ENCODE measurements at regions not wholly inside any gene's neighbourhood (a gene's known extent, or its start where the extent isn't known, plus 50 kb on each side); places are given as distances from the start of the nearest gene placed in this dataset.
"Not testable (repeated sequence)": the region's sequence is repeated elsewhere in the genome, so short reads cannot be mapped to it uniquely, and the experiment has no call there.

DNA sequence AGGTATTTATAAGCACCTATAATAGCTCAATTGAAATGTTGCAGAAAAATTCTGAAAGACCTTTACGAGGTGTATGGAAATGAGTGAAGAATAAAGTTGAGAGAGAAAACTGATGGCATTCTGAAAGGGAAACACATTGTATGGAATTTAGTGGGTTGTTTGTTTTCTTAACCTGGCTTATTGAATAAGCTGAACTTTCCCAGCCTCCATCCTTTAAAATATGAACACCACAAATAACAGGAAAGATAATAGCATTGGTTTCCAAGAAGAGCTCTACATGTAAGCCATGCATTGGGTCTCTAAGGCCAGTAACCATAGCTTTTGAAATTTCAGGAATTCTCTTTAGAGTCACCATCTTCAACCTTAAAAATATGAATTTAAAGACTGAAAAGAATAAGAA is 709.0 kb downstream of the USP25 start:
- Histone ChIP-seq H3K4me1 (ENCODE audit: control insufficient read depth, insufficient read depth, low read length) (no peaks in the 10 kb centered on the region), H3K27me3 (ENCODE audit: control insufficient read depth, insufficient read depth, low read length) (no peaks in the 10 kb centered on the region), H3K27ac (ENCODE audit: low read depth, low read length) (no peak overlapping the region), H3K9ac (ENCODE audit: low read depth, low read length) (no peak overlapping the region), H3K4me3 (ENCODE audit: low read depth, low read length) (no peak overlapping the region), H3K36me3 (ENCODE audit: control insufficient read depth, insufficient read depth, low read length) (no peaks in the 10 kb centered on the region), H3K9me3 (ENCODE audit: control insufficient read depth, insufficient read depth, low read length) (no peaks in the 10 kb centered on the region)

DNA sequence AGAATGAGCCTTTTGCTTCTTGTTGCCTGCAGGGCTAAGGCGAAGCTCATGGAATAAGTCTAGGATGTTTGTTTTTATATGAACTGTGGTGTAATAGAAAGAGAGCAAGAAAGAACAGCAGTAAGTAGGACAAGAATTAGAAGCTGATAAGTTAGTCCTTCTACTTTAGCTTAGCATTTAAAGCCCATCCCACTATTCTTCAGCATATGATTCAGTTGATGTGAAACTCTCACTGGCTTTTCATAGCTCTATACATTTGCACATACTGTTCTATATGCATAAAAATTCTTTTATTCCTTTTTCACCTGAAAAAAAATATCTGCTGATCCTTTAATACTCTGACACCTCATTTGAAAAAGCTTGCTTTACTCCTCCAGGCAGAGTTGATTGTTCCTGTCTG is 712.0 kb downstream of the USP25 start:
- H3K27me3 ChIP-seq (ENCODE audit: control insufficient read depth, insufficient read depth, low read length), result no peaks in the 10 kb centered on the region
- H3K27ac ChIP-seq (ENCODE audit: low read depth, low read length), result no peak overlapping the region
- H3K4me1 ChIP-seq (ENCODE audit: control insufficient read depth, insufficient read depth, low read length), result 0 out of 2 replicates have a peak, but pooled peaks cover 5% of the 10 kb centered on the region

DNA sequence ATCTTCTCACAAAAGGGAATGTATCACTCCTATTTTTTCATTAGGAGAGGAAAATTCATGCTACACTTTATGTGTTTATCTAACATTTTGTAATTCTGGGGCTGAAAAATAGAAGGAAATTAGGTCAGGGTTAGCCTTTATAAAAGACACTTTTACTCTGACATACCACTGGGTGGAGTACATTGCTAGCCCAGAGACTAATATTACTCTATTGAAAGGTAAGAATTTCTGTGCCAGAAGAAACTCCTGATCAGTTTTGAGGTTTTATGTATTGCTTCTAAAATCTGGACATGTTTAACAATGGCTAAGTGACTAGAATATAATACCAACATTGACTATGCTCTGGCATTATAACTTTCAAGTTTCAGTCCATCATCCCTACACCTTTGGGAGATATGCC is 724.6 kb downstream of the USP25 start:
- H3K9ac ChIP-seq (ENCODE audit: low read depth, low read length), result no peak overlapping the region
- no peak overlapping the region for H3K27ac ChIP-seq (ENCODE audit: low read depth, low read length)
- H3K9me3 ChIP-seq (ENCODE audit: control insufficient read depth, insufficient read depth, low read length), result no peaks in the 10 kb centered on the region
- H3K4me3 ChIP-seq (ENCODE audit: low read depth, low read length), result no peak overlapping the region
- no peaks in the 10 kb centered on the region for H3K36me3 ChIP-seq (ENCODE audit: control insufficient read depth, insufficient read depth, low read length)
- H3K4me1 ChIP-seq (ENCODE audit: control insufficient read depth, insufficient read depth, low read length), result no peaks in the 10 kb centered on the region
- no peaks in the 10 kb centered on the region for H3K27me3 ChIP-seq (ENCODE audit: control insufficient read depth, insufficient read depth, low read length)

More for the DNA sequence above, 712.0 kb downstream of the USP25 start:
- no peaks in the 10 kb centered on the region for H3K36me3 ChIP-seq (ENCODE audit: control insufficient read depth, insufficient read depth, low read length)
- no peak overlapping the region for H3K9ac ChIP-seq (ENCODE audit: low read depth, low read length)
- no peaks in the 10 kb centered on the region for H3K9me3 ChIP-seq (ENCODE audit: control insufficient read depth, insufficient read depth, low read length)
- H3K4me3 ChIP-seq (ENCODE audit: low read depth, low read length), result no peak overlapping the region

DNA sequence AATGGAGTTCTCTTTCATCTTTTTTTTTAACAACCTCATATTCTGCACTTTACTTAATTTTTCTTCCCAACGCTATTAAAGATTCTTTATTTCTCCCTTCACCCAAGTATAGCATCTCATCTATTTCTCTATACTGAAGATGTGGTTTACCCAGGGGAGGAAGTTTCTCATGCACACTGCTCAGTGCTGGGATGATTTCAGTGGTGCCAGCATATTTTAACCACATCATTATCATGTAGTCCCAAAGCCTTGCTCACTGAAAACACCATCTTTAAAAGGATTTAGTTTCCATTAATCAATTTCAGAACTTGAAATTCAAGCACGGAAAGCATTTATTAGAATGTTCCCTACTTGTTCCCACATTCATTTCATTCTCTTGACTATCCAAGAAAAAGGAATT is 725.7 kb downstream of the USP25 start:
- Histone ChIP-seq H3K27me3 (ENCODE audit: control insufficient read depth, insufficient read depth, low read length) (no peaks in the 10 kb centered on the region), H3K36me3 (ENCODE audit: control insufficient read depth, insufficient read depth, low read length) (no peaks in the 10 kb centered on the region), H3K9ac (ENCODE audit: low read depth, low read length) (no peak overlapping the region), H3K9me3 (ENCODE audit: control insufficient read depth, insufficient read depth, low read length) (no peaks in the 10 kb centered on the region), H3K27ac (ENCODE audit: low read depth, low read length) (no peak overlapping the region), H3K4me1 (ENCODE audit: control insufficient read depth, insufficient read depth, low read length) (no peaks in the 10 kb centered on the region), H3K4me3 (ENCODE audit: low read depth, low read length) (no peak overlapping the region)

DNA sequence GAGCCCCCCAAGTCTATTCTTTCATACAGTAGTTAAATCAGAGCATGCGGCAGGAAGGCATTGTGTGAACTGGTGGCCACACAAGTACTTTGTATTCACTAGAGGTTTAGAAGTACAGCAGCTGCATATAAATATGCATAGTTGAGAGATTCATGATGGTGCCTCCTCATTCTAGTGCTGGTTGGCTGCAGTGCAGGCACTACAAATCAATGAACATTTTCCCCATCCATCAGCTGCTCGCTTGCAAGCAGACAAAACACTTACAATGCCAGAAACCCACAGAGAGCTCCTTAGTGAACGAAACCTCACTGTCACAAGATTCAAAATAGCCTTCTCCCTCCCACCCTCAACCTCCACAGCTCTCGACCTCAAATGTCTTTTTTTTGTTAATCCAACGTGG is 726.2 kb downstream of the USP25 start:
- no peaks in the 10 kb centered on the region for H3K9me3 ChIP-seq (ENCODE audit: control insufficient read depth, insufficient read depth, low read length)
- no peaks in the 10 kb centered on the region for H3K36me3 ChIP-seq (ENCODE audit: control insufficient read depth, insufficient read depth, low read length)
- H3K27me3 ChIP-seq (ENCODE audit: control insufficient read depth, insufficient read depth, low read length), result no peaks in the 10 kb centered on the region
- H3K9ac ChIP-seq (ENCODE audit: low read depth, low read length), result no peak overlapping the region
- H3K27ac ChIP-seq (ENCODE audit: low read depth, low read length), result no peak overlapping the region
- no peak overlapping the region for H3K4me3 ChIP-seq (ENCODE audit: low read depth, low read length)
- no peaks in the 10 kb centered on the region for H3K4me1 ChIP-seq (ENCODE audit: control insufficient read depth, insufficient read depth, low read length)

DNA sequence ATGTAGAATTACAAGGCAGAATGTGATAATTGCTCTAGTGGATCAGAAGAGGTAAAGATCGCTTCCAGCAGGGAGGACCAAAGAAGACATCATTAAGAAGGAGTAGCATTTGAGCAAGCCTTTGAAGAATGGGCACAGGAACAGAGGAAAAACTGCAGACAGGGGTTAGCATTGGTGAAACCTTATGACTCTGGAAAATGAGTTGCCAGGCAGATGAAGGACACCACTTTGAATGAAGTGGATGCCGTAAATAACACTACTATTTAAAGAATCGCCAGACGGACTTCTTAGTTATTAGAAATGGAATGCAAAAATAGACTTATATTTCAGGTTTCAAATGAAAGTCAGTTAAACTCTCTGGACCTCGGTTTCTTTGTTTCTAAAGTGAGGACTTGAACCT is 727.7 kb downstream of the USP25 start:
- H3K27ac ChIP-seq (ENCODE audit: low read depth, low read length), result no peak overlapping the region
- H3K9me3 ChIP-seq (ENCODE audit: control insufficient read depth, insufficient read depth, low read length), result no peaks in the 10 kb centered on the region
- H3K4me1 ChIP-seq (ENCODE audit: control insufficient read depth, insufficient read depth, low read length), result no peaks in the 10 kb centered on the region
- no peaks in the 10 kb centered on the region for H3K27me3 ChIP-seq (ENCODE audit: control insufficient read depth, insufficient read depth, low read length)
- H3K36me3 ChIP-seq (ENCODE audit: control insufficient read depth, insufficient read depth, low read length), result no peaks in the 10 kb centered on the region
- H3K4me3 ChIP-seq (ENCODE audit: low read depth, low read length), result no peak overlapping the region
- H3K9ac ChIP-seq (ENCODE audit: low read depth, low read length), result no peak overlapping the region

DNA sequence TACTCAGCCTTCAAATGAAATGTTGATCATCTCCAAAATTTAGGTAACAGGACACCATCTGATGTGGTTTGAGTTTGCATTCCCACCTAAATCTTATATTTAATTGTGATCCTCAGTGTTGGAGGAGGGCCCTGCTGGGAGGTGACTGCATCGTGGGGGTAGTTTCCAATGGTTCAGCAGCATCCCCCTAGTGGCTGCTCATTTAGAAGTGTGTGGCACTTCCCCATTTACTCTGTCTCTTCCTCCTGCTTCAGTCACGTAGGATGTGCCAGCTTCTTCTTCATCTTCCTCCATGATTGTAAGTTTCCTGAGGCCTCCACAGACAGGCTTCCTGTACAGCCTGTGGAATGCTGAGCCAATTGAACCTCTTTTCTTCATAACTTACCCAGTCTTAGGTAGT is 731.2 kb downstream of the USP25 start:
- no peaks in the 10 kb centered on the region for H3K27me3 ChIP-seq (ENCODE audit: control insufficient read depth, insufficient read depth, low read length)
- H3K9ac ChIP-seq (ENCODE audit: low read depth, low read length), result no peak overlapping the region
- H3K27ac ChIP-seq (ENCODE audit: low read depth, low read length), result no peak overlapping the region
- no peaks in the 10 kb centered on the region for H3K36me3 ChIP-seq (ENCODE audit: control insufficient read depth, insufficient read depth, low read length)
- no peaks in the 10 kb centered on the region for H3K4me1 ChIP-seq (ENCODE audit: control insufficient read depth, insufficient read depth, low read length)
- peaks cover 10% of the 10 kb centered on the region for H3K9me3 ChIP-seq (ENCODE audit: control insufficient read depth, insufficient read depth, low read length)
- H3K4me3 ChIP-seq (ENCODE audit: low read depth, low read length), result no peak overlapping the region

DNA sequence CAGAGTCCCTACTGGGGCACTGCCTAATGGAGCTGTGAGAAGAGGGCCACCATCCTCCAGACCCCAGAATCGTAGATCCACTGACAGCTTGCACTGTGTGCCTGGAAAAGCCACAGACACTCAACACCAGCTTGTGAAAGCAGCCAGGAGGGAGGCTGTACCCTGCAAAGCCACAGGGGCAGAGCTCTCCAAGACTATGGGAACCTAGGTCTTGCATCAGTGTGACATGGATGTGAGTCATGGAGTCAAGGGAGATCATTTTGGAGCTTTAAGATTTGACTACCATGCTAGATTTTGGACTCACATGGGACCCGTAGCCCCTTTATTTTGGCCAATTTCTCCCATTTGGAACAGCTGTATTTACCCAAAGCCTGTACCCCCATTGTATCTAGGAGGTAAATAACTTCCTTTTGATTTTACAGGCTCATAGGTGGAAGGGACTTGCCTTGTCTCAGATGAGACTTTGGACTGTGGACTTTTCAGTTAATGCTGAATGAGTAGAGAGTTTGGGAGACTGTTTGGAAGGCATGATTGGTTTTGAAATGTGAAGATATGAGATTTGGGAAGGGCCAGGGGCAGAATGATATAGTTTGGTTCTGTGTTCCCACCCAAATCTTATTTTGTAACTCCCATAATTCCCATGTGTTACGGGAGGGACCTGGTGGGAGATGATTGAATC is 734.6 kb downstream of the USP25 start:
- not testable (repeated sequence) for H3K4me1 ChIP-seq (ENCODE audit: control insufficient read depth, insufficient read depth, low read length); H3K4me3 ChIP-seq (ENCODE audit: low read depth, low read length); H3K36me3 ChIP-seq (ENCODE audit: control insufficient read depth, insufficient read depth, low read length); H3K27me3 ChIP-seq (ENCODE audit: control insufficient read depth, insufficient read depth, low read length); H3K27ac ChIP-seq (ENCODE audit: low read depth, low read length); H3K9ac ChIP-seq (ENCODE audit: low read depth, low read length)
- H3K9me3 ChIP-seq (ENCODE audit: control insufficient read depth, insufficient read depth, low read length), result peaks cover 10% of the 10 kb centered on the region

DNA sequence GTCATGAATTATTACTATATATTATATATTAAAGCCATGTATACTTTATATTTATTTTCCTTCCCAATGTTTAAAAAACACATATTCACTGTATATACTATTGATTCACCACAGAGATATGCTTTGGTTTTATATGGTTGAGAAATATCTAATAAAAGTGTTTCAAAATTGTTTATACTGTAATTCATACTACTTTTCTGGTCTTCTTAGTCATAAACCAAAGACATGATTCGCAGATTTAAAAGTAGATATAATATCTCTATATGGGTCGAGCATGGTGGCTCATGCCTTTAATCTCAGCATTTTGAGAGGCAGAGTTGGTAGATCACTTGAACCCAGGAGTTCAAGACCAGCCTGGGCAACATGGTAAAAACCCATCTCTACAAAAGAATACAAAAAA is 738.4 kb downstream of the USP25 start:
- Histone ChIP-seq H3K9me3 (ENCODE audit: control insufficient read depth, insufficient read depth, low read length) (peaks cover 6% of the 10 kb centered on the region), H3K27ac (ENCODE audit: low read depth, low read length) (no peak overlapping the region), H3K27me3 (ENCODE audit: control insufficient read depth, insufficient read depth, low read length) (no peaks in the 10 kb centered on the region), H3K4me3 (ENCODE audit: low read depth, low read length) (no peak overlapping the region), H3K36me3 (ENCODE audit: control insufficient read depth, insufficient read depth, low read length) (no peaks in the 10 kb centered on the region), H3K9ac (ENCODE audit: low read depth, low read length) (no peak overlapping the region), H3K4me1 (ENCODE audit: control insufficient read depth, insufficient read depth, low read length) (no peaks in the 10 kb centered on the region)

DNA sequence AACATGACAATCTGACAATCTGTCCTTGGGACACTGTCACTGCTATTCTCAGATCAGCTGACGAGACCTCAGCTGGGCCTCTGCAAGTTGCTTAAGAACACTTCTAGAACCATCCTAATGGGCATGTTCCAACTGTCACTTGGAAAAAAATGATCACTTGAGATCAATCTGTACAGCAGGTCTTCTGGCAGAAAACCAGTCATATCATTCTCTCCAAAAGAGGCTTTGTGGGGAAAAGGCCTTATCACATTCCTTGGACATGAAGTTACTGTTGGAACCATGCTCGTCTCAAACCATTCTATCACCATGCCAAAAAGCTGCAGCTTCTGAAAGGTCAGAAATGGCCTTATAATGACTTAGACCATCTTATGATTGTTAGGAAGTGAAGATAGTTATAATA is 744.2 kb downstream of the USP25 start:
- H3K9me3 ChIP-seq (ENCODE audit: control insufficient read depth, insufficient read depth, low read length), result no peaks in the 10 kb centered on the region
- no peaks in the 10 kb centered on the region for H3K36me3 ChIP-seq (ENCODE audit: control insufficient read depth, insufficient read depth, low read length)
- H3K9ac ChIP-seq (ENCODE audit: low read depth, low read length), result no peak overlapping the region
- H3K27ac ChIP-seq (ENCODE audit: low read depth, low read length), result no peak overlapping the region
- H3K27me3 ChIP-seq (ENCODE audit: control insufficient read depth, insufficient read depth, low read length), result no peaks in the 10 kb centered on the region
- no peak overlapping the region for H3K4me3 ChIP-seq (ENCODE audit: low read depth, low read length)
- H3K4me1 ChIP-seq (ENCODE audit: control insufficient read depth, insufficient read depth, low read length), result no peaks in the 10 kb centered on the region

DNA sequence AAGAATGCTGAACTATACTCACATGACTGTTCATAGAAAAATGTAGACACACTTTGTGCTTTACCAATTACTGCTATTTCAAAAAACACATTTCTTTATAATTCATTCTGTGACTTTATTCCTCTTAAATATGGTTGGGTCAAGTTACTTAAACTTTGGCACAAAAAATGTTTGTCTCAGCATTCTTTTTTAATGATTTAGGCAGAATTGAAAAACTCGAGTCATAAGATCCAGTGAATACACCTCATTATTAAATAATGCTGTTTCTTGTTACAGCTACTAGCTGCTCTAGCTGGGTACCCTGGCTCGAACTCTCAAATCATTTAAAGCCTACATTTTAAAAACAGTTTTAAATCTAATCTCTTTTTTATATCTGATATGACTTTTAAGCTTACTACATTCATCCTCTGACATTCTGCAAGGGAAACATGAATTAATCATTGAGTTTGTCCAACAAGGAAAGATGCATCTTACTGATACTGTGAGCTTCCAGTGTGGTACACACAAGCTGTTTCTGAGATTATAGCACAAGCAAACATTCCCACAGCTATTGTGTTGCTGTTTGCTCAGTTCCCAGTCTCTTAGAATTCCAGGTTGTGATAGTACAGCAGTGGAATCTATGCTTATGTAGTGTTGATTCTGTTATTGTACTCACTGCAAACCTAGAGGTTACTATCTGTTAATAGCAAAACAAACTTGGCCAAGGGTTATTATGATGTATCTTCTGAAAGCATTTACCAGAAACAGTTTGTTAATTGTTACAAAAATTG is 746.5 kb downstream of the USP25 start:
- no peak overlapping the region for H3K4me3 ChIP-seq (ENCODE audit: low read depth, low read length)
- no peak overlapping the region for H3K27ac ChIP-seq (ENCODE audit: low read depth, low read length)
- H3K36me3 ChIP-seq (ENCODE audit: control insufficient read depth, insufficient read depth, low read length), result no peaks in the 10 kb centered on the region
- H3K27me3 ChIP-seq (ENCODE audit: control insufficient read depth, insufficient read depth, low read length), result no peaks in the 10 kb centered on the region
- no peak overlapping the region for H3K9ac ChIP-seq (ENCODE audit: low read depth, low read length)
- H3K9me3 ChIP-seq (ENCODE audit: control insufficient read depth, insufficient read depth, low read length), result no peaks in the 10 kb centered on the region
- no peaks in the 10 kb centered on the region for H3K4me1 ChIP-seq (ENCODE audit: control insufficient read depth, insufficient read depth, low read length)
